ENCODE measurements at regions not wholly inside any gene's neighbourhood (a gene's known extent, or its start where the extent isn't known, plus 50 kb on each side); places are given as distances from the start of the nearest gene placed in this dataset.

DNA sequence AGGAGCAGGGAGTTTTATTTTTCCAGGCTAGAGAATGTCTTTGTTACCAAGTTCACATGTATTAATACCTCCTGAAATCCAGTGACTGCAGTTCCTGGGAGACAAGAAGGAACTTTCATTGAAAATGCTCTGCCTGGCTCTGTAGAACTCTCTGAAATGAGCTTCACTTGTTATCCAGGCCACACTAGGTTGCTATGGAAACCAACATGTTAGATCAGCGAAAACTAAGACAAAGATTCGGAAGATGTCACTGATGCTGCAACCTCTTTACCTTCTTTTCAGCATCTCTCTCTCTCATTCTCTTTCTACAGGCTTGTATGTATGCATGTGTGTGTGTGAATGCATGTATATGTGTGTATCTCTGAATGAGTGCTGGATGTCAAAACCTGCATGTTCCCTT, 218.5 kb downstream of the TRIB2 start:
- no peak overlapping the region for H2AFZ ChIP-seq (ENCODE audit: low read length)
- ChIA-PET CTCF (ENCODE audit: low intra/inter-chr PET ratio, low total read pairs) (no interaction called here), POLR2A (no interaction called here)
- no peak overlapping the region for H3K4me3 ChIP-seq (replicated peaks in 1 of 3; ENCODE audit: insufficient read depth in 1 of 3, low read depth in 2 of 3, low read length in 3 of 3)
- no TSS peak for BruUV-seq (replicated peaks)
- TF ChIP-seq RFX5 (IDR thresholded peaks at IDR 0.05; ENCODE audit: low read depth, low read length) = no peak
- TF ChIP-seq ZNF777 (CRISPR knock-in tag; IDR thresholded peaks at IDR 0.05) = no peak
- TF ChIP-seq AKAP8 (CRISPR knock-in tag; IDR thresholded peaks at IDR 0.05) = no peak
- no peak for TF ChIP-seq DNMT3B (CRISPR knock-in tag; conservative IDR thresholded peaks at IDR 0.05)
- TF ChIP-seq, protein P1, sequence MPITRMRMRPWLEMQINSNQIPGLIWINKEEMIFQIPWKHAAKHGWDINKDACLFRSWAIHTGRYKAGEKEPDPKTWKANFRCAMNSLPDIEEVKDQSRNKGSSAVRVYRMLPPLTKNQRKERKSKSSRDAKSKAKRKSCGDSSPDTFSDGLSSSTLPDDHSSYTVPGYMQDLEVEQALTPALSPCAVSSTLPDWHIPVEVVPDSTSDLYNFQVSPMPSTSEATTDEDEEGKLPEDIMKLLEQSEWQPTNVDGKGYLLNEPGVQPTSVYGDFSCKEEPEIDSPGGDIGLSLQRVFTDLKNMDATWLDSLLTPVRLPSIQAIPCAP (CRISPR knock-in tag; IDR thresholded peaks at IDR 0.05; ENCODE audit: low read depth) = no peak
- no peak for TF ChIP-seq NONO (IDR thresholded peaks at IDR 0.05)
- TF ChIP-seq NONO (CRISPR knock-in tag; conservative IDR thresholded peaks at IDR 0.05) = no peak
- TF ChIP-seq NFE2L1 (CRISPR knock-in tag; IDR thresholded peaks at IDR 0.05; ENCODE audit: borderline replicate concordance) = no peak
- TF ChIP-seq POLR2G (IDR thresholded peaks at IDR 0.05; ENCODE audit: low read depth, low read length) = no peak
- TF ChIP-seq ZNF577 (CRISPR knock-in tag; IDR thresholded peaks at IDR 0.05; ENCODE audit: borderline replicate concordance, low read depth) = no peak
- TF ChIP-seq, protein P2, sequence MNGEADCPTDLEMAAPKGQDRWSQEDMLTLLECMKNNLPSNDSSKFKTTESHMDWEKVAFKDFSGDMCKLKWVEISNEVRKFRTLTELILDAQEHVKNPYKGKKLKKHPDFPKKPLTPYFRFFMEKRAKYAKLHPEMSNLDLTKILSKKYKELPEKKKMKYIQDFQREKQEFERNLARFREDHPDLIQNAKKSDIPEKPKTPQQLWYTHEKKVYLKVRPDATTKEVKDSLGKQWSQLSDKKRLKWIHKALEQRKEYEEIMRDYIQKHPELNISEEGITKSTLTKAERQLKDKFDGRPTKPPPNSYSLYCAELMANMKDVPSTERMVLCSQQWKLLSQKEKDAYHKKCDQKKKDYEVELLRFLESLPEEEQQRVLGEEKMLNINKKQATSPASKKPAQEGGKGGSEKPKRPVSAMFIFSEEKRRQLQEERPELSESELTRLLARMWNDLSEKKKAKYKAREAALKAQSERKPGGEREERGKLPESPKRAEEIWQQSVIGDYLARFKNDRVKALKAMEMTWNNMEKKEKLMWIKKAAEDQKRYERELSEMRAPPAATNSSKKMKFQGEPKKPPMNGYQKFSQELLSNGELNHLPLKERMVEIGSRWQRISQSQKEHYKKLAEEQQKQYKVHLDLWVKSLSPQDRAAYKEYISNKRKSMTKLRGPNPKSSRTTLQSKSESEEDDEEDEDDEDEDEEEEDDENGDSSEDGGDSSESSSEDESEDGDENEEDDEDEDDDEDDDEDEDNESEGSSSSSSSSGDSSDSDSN (CRISPR knock-in tag; IDR thresholded peaks at IDR 0.05) = no peak
- no peak for TF ChIP-seq RORA (CRISPR knock-in tag; IDR thresholded peaks at IDR 0.05)
- TF ChIP-seq JDP2 (CRISPR knock-in tag; IDR thresholded peaks at IDR 0.05; ENCODE audit: borderline replicate concordance) = no peak
- no peak for TF ChIP-seq ZEB1 (IDR thresholded peaks at IDR 0.05; ENCODE audit: insufficient replicate concordance, low read depth)
- TF ChIP-seq, protein P3, sequence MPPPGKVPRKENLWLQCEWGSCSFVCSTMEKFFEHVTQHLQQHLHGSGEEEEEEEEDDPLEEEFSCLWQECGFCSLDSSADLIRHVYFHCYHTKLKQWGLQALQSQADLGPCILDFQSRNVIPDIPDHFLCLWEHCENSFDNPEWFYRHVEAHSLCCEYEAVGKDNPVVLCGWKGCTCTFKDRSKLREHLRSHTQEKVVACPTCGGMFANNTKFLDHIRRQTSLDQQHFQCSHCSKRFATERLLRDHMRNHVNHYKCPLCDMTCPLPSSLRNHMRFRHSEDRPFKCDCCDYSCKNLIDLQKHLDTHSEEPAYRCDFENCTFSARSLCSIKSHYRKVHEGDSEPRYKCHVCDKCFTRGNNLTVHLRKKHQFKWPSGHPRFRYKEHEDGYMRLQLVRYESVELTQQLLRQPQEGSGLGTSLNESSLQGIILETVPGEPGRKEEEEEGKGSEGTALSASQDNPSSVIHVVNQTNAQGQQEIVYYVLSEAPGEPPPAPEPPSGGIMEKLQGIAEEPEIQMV (CRISPR knock-in tag; IDR thresholded peaks at IDR 0.05; ENCODE audit: low read depth) = no peak
- H3K4me1 ChIP-seq (ENCODE audit: insufficient read depth, low read length) = no peaks in the 10 kb centered on the region
- intact Hi-C loops (cut with micrococcal nuclease; ENCODE audit: unreplicated experiment) = no loop called here
- H3K79me2 ChIP-seq (ENCODE audit: insufficient read depth, low read length) = no peaks in the 10 kb centered on the region
- in situ Hi-C loops (cut with HindIII; ENCODE audit: extremely low pct_ligation_motif_present, low pct_unique_long_range_greater_than_20kb) = no loop called here
- no peak overlapping the region for H3K4me2 ChIP-seq (ENCODE audit: low read depth, low read length)
- H3K9me3 ChIP-seq (ENCODE audit: low read length) = no peaks in the 10 kb centered on the region
- WGBS (ENCODE audit: low lambda C conversion rate) = 42% methylated on average over 2 of the region's 2 CpGs
- ATAC-seq = no peak
- no peaks in the 10 kb centered on the region for H3K36me3 ChIP-seq (replicated peaks in 1 of 2; ENCODE audit: control insufficient read depth in 1 of 2, insufficient read depth in 2 of 2, low read length in 2 of 2)
- H3K27me3 ChIP-seq (ENCODE audit: control insufficient read depth in 1 of 2, insufficient read depth in 2 of 2, low read length in 2 of 2) = no peaks in the 10 kb centered on the region
- no peak for DNase-seq (ENCODE audit: low spot score)
- H3K27ac ChIP-seq (ENCODE audit: extremely low read length, insufficient read depth, low read length) = no peak overlapping the region
- H3K9ac ChIP-seq (ENCODE audit: insufficient read depth, low read depth, low read length) = no peak overlapping the region
- FAIRE-seq = no peak
- no peaks in the 10 kb centered on the region for H4K20me1 ChIP-seq (ENCODE audit: insufficient read depth, low read length)

Measured in HepG2 (cell line).